ENCODE measurements at regions not wholly inside any gene's neighbourhood (a gene's known extent, or its start where the extent isn't known, plus 50 kb on each side); places are given as distances from the start of the nearest gene placed in this dataset.
"Not testable (repeated sequence)": the region's sequence is repeated elsewhere in the genome, so short reads cannot be mapped to it uniquely, and the experiment has no call there.

GRCh38 chr21:14613486-14614224 is 67.5 kb upstream of the SAMSN1 start:
- no peak for DNase-seq (ENCODE audit: low read depth)

GRCh38 chr21:14610119-14610518 is 64.0 kb upstream of the SAMSN1 start:
- DNase-seq (ENCODE audit: low read depth), result not testable (repeated sequence)

- DNase-seq (ENCODE audit: low read depth), result no peak
These were observed 63.2 kb upstream of the SAMSN1 start for GRCh38 chr21:14609274-14609673.

GRCh38 chr21:14607262-14607661 is 61.1 kb upstream of the SAMSN1 start:
- no peak for DNase-seq (ENCODE audit: low read depth)

GRCh38 chr21:14603202-14603601 is 57.1 kb upstream of the SAMSN1 start:
- DNase-seq (ENCODE audit: low read depth), result no peak

GRCh38 chr21:14602382-14602958 is 56.4 kb upstream of the SAMSN1 start:
- DNase-seq (ENCODE audit: low read depth), result no peak

GRCh38 chr21:14600569-14601297 is 54.6 kb upstream of the SAMSN1 start:
- DNase-seq (ENCODE audit: low read depth), result no peak

GRCh38 chr21:14598065-14598464 is 52.0 kb upstream of the SAMSN1 start:
- no peak for DNase-seq (ENCODE audit: low read depth)

Data from activated T-cell treated with anti-CD3 and anti-CD28 coated beads for 48 hours (primary cell).